ENCODE measurements at regions not wholly inside any gene's neighbourhood (a gene's known extent, or its start where the extent isn't known, plus 50 kb on each side); places are given as distances from the start of the nearest gene placed in this dataset.

DNA sequence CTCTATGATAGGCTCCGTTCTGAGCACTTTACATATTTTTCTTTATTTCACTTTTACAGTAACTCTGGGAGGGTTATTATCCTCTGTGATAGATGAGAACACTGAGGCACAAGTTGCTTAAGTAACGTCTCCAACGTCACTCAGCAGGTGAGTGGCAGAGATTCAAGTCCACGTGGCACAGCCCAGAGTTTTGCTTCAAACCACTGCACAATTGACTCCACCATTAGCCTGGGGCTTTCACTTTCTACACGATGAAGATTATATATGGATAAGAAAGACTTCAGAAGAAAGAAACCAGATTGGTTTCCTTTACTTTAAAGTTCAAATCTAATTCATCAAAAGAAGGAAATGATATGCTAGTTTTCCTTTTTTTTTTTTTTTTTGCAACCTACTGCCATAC, 245.9 kb downstream of the SYK start:
- TF ChIP-seq, protein P1, sequence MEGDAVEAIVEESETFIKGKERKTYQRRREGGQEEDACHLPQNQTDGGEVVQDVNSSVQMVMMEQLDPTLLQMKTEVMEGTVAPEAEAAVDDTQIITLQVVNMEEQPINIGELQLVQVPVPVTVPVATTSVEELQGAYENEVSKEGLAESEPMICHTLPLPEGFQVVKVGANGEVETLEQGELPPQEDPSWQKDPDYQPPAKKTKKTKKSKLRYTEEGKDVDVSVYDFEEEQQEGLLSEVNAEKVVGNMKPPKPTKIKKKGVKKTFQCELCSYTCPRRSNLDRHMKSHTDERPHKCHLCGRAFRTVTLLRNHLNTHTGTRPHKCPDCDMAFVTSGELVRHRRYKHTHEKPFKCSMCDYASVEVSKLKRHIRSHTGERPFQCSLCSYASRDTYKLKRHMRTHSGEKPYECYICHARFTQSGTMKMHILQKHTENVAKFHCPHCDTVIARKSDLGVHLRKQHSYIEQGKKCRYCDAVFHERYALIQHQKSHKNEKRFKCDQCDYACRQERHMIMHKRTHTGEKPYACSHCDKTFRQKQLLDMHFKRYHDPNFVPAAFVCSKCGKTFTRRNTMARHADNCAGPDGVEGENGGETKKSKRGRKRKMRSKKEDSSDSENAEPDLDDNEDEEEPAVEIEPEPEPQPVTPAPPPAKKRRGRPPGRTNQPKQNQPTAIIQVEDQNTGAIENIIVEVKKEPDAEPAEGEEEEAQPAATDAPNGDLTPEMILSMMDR (conservative IDR thresholded peaks at IDR 0.05; ENCODE audit: low read depth, low read length) = no peak
- no peak for TF ChIP-seq EZH2 (IDR thresholded peaks at IDR 0.05; ENCODE audit: borderline replicate concordance, low read depth, low read length, poor library complexity, severe bottlenecking)
